Heart right ventricle (tissue), 16 donors: ENCODE measurements at regions not wholly inside any gene's neighbourhood (a gene's known extent, or its start where the extent isn't known, plus 50 kb on each side); places are given as distances from the start of the nearest gene placed in this dataset.

Experiments used
- ATAC-seq, 8 donors: fragments of 200-7000 bp; cut with Tn5 transposase; one replicate each; pipeline ENCODE4 v1.9.1; 2020; ENCODE audit warnings: mild to moderate bottlenecking in 8 of 8, moderate library complexity in 8 of 8, moderate number of reproducible peaks in 1 of 8
- DNase-seq, 2 donors: peaks; one replicate each; pipeline ENCODE4 v3.0.0-alpha.2; 2020
- H3K27ac ChIP-seq, 10 donors: fragments of 200-600 bp; sonication (generic) in 2 of 10; one replicate each; pipeline versions ENCODE4 v1.5.0 to v1.8.0; 2020 to 2022; ENCODE audit warnings: mild to moderate bottlenecking in 3 of 10
- H3K27me3 ChIP-seq, 7 donors: fragments of 200-600 bp; one replicate each; pipeline ENCODE4 v1.8.0; 2021 to 2022; ENCODE audit warnings: mild to moderate bottlenecking in 2 of 7
- H3K36me3 ChIP-seq, 9 donors: fragments of 200-600 bp; sonication (generic) in 1 of 9; one replicate each; pipeline versions ENCODE4 v1.5.0 to v1.8.0; 2020 to 2022; ENCODE audit warnings: mild to moderate bottlenecking in 2 of 9
- H3K4me1 ChIP-seq, 9 donors: fragments of 200-600 bp; sonication (generic) in 1 of 9; one replicate each; pipeline versions ENCODE4 v1.5.0 to v1.8.0; 2020 to 2022; ENCODE audit warnings: mild to moderate bottlenecking in 4 of 9
- H3K4me3 ChIP-seq, 10 donors: fragments of 200-600 bp; sonication (generic) in 2 of 10; one replicate each; pipeline versions ENCODE4 v1.5.0 to v1.8.0; 2020 to 2022; ENCODE audit warnings: mild to moderate bottlenecking in 7 of 10, moderate library complexity in 2 of 10
- H3K9me3 ChIP-seq, 11 donors: fragments of 200-600 bp in 10 of 11; sonication (generic) in 2 of 11; one replicate each; pipeline versions ENCODE4 v1.5.0 to v1.8.0; 2013 to 2022; ENCODE audit warnings: mild to moderate bottlenecking in 2 of 11, control low read depth in 1 of 11, moderate library complexity in 1 of 11
- CTCF ChIP-seq, 9 donors: fragments of 200-600 bp; sonication (generic) in 2 of 9; IDR thresholded peaks; one replicate each; pipeline versions ENCODE4 v1.5.0 to v1.8.0; 2021 to 2022; ENCODE audit warnings: antibody characterized with exemption in 9 of 9, mild to moderate bottlenecking in 5 of 9, moderate library complexity in 1 of 9
- WGBS, 2 donors: extraction: QIAGEN DNeasy Blood & Tissue Kit; methylation state at CpG; one replicate each; pipeline ENCODE4 v1.1.7; 2013; ENCODE audit warnings: inconsistent platforms in 1 of 2; 5-methylcytosine and 5-hydroxymethylcytosine counted together
- intact Hi-C, 10 donors: fragments of 100-400 bp; cut with DNase I; formaldehyde crosslinking; loops; one replicate each; pipeline versions ENCODE4 v1.11.1 to v1.14.2; 2022
- donor health status: Arrhythmogenic right ventricular cardiomyopathy.
- donor health status: ischemic (EF 13 %, LVEDD 7.1; RV severe dilation, severe dysfunction).
- donor health status: healthy with polysubstance abuse.
- donor health status: DM: no; HTN: yes; CAD: no.
- donor health status: DM: no; HTN: no; CAD: no.
- donor health status: ischemic (EF 25% LVEDD 6.9; RV normal size, moderate dysfunction).
- donor health status: ischemic (EF 25% LVEDD 5.7; RV mildly dilated, moderate dysfunction).
- donor health status: healthy.
- donor health status: DM: yes; HTN: yes; CAD: no.
- donor health status: Ischemic cardiomyopathy.
- donor health status: ischemic (EF 35%, LVEDD 5.7; RV mildly dilated, moderate dysfunction).
- donor health status: nonischemic (EF 11% LVEDD 7.7; RV severe dilation, severe dysfunction).
- donor health status: DM: yes; HTN: yes; CAD: no.
- donor health status: PGD.
- donor health status: ischemic (EF 29% LVEDD 5.4; RV normal size, mild dysfunction).
- donor health status: nonischemic (EF 23%, LVEDD 6.1; RV moderate dilation, normal function).

GRCh38 chr11:11731311-11732083 is 109.7 kb upstream of the GALNT18 start:
- H3K27me3 ChIP-seq: no peaks in the 10 kb centered on the region
- intact Hi-C loops: no loop called here
- H3K4me1 ChIP-seq: peaks cover 0 to 6% (median 0%) of the 10 kb centered on the region in 9 donors
- DNase-seq (no peak), ATAC-seq (no peak)
- H3K36me3 ChIP-seq: no peaks in the 10 kb centered on the region
- TF ChIP-seq CTCF (IDR thresholded peaks at IDR 0.05): no peak
- no peak overlapping the region for H3K4me3 ChIP-seq
- H3K9me3 ChIP-seq: no peaks in the 10 kb centered on the region
- 63 to 65% methylated on average over 6 of the region's 6 CpGs for WGBS, 2 donors
- H3K27ac ChIP-seq: no peak overlapping the region

- Histone ChIP-seq H3K4me1 (peaks cover 0 to 6% (median 0%) of the 10 kb centered on the region in 9 donors), H3K9me3 (no peaks in the 10 kb centered on the region), H3K27ac (no peak overlapping the region), H3K4me3 (no peak overlapping the region), H3K36me3 (no peaks in the 10 kb centered on the region), H3K27me3 (peaks cover 0 to 2% (median 0%) of the 10 kb centered on the region in 7 donors)
- ATAC-seq (no peak), DNase-seq (no peak)
- TF ChIP-seq CTCF (IDR thresholded peaks at IDR 0.05): no peak
- intact Hi-C loops: no loop called here
- 95% methylated on average over 2 of the region's 2 CpGs for WGBS, 2 donors
Observed at GRCh38 chr11:11728386-11728785, 106.6 kb upstream of the GALNT18 start.

- Histone ChIP-seq H3K4me3 (no peak overlapping the region), H3K27me3 (peaks cover 0 to 2% (median 0%) of the 10 kb centered on the region in 7 donors), H3K27ac (no peak overlapping the region), H3K36me3 (no peaks in the 10 kb centered on the region), H3K9me3 (peaks cover 0 to 17% (median 3%) of the 10 kb centered on the region in 11 donors), H3K4me1 (no peaks in the 10 kb centered on the region)
- intact Hi-C loops: no loop called here
- DNase-seq (no peak), ATAC-seq (no peak)
- TF ChIP-seq CTCF (IDR thresholded peaks at IDR 0.05): no peak
- WGBS, 2 donors: 84 to 91% methylated on average over 5 of the region's 5 CpGs
Observed at GRCh38 chr11:11725438-11725837, 103.6 kb upstream of the GALNT18 start.

GRCh38 chr11:11724994-11725393 is 103.2 kb upstream of the GALNT18 start:
- Histone ChIP-seq H3K9me3 (peaks cover 0 to 22% (median 3%) of the 10 kb centered on the region in 11 donors), H3K4me1 (no peaks in the 10 kb centered on the region), H3K36me3 (no peaks in the 10 kb centered on the region), H3K4me3 (no peak overlapping the region), H3K27me3 (peaks cover 0 to 2% (median 0%) of the 10 kb centered on the region in 7 donors), H3K27ac (no peak overlapping the region)
- intact Hi-C loops: no loop called here
- no peak for ATAC-seq
- 90 to 96% methylated on average over 2 of the region's 2 CpGs for WGBS, 2 donors
- no peak for DNase-seq
- TF ChIP-seq CTCF (IDR thresholded peaks at IDR 0.05): no peak
